B cell (primary cell): ENCODE measurements at regions not wholly inside any gene's neighbourhood (a gene's known extent, or its start where the extent isn't known, plus 50 kb on each side); places are given as distances from the start of the nearest gene placed in this dataset.

Experiments
- ATAC-seq: fragments of 200-7000 bp; cut with Tn5 transposase; one replicate; pipeline ENCODE4 v1.10.0; 2021; ENCODE audit warnings: low read depth, mild to moderate bottlenecking, moderate number of reproducible peaks, moderate library complexity
- CTCF ChIA-PET: fragments of 350-600 bp; sonication (Branson Sonifier 250); formaldehyde crosslinking; loops from one replicate; lab custom pipeline; 2021; ENCODE audit warnings: antibody characterized with exemption, inconsistent platforms; lab: Charles Lee
- POLR2A ChIA-PET: fragments of 350-600 bp; sonication (Branson Sonifier 250); formaldehyde crosslinking; loops from one replicate; lab custom pipeline; 2021; ENCODE audit warnings: antibody characterized with exemption; lab: Charles Lee
- DNase-seq: peaks from one replicate; pipeline ENCODE4 v3.0.0; 2013
- H2AFZ ChIP-seq: 2 replicates; pipeline ENCODE4 v1.6.1; 2012; ENCODE audit warnings: mild to moderate bottlenecking, low read depth, low read length; ENCODE audit not compliant: insufficient read depth, poor library complexity, severe bottlenecking
- H3K27ac ChIP-seq, 2 donors: 1 replicate in 1 of 2; 2 replicates in 1 of 2; pipeline ENCODE4 v1.5.1; 2012 to 2013; ENCODE audit warnings: low read length in 2 of 2, mild to moderate bottlenecking in 2 of 2, moderate library complexity in 1 of 2
- H3K27me3 ChIP-seq, 4 experiments: fragments of 200-600 bp in 1 of 4; sonication (generic) in 1 of 4; replicated peaks in 1 of 4; 1 replicate in 2 of 4; 2 replicates in 2 of 4; pipeline versions ENCODE4 v1.6.1 to v1.7.0; 2013 to 2016; ENCODE audit warnings: low read length in 3 of 4, mild to moderate bottlenecking in 2 of 4, mixed read lengths in 1 of 4, moderate library complexity in 1 of 4; ENCODE audit not compliant: insufficient read depth in 4 of 4, control insufficient read depth in 3 of 4; ENCODE audit errors: control extremely low read depth in 1 of 4
- H3K36me3 ChIP-seq, 2 experiments: replicated peaks in 1 of 2; 1 replicate in 1 of 2; 2 replicates in 1 of 2; pipeline versions ENCODE4 v1.6.1 to v1.7.1; 2013; ENCODE audit warnings: low read length in 1 of 2; ENCODE audit not compliant: insufficient read depth in 2 of 2, control insufficient read depth in 1 of 2; ENCODE audit errors: control extremely low read depth in 1 of 2, extremely low read depth in 1 of 2
- H3K4me1 ChIP-seq, 2 donors: fragments of 200-600 bp in 1 of 2; sonication (generic) in 1 of 2; 1 replicate in 1 of 2; 2 replicates in 1 of 2; pipeline versions ENCODE4 v1.5.1 to v1.6.1; 2013 to 2017; ENCODE audit warnings: low read length in 2 of 2; ENCODE audit not compliant: control insufficient read depth in 2 of 2, insufficient read depth in 2 of 2
- H3K4me2 ChIP-seq: replicated peaks from 2 replicates; pipeline ENCODE3; 2012; ENCODE audit warnings: mild to moderate bottlenecking, low read depth, low read length; ENCODE audit not compliant: poor library complexity, severe bottlenecking
- H3K4me3 ChIP-seq, 5 experiments: fragments of 200-600 bp in 1 of 5; sonication (generic) in 1 of 5; 1 replicate in 3 of 5; 2 replicates in 2 of 5; pipeline versions ENCODE4 v1.5.1 to v1.7.0; 2011 to 2016; ENCODE audit warnings: low read length in 4 of 5, mild to moderate bottlenecking in 4 of 5, low read depth in 2 of 5, control low read depth in 1 of 5, moderate library complexity in 1 of 5; ENCODE audit not compliant: insufficient read depth in 1 of 5; ENCODE audit errors: control extremely low read depth in 1 of 5, extremely low read depth in 1 of 5
- H3K79me2 ChIP-seq: fragments of 200-600 bp; sonication (generic); one replicate; pipeline ENCODE4 v1.6.0; 2016; ENCODE audit warnings: low read length; ENCODE audit not compliant: control insufficient read depth, insufficient read depth
- H3K9ac ChIP-seq: fragments of 200-600 bp; sonication (generic); 2 replicates; pipeline ENCODE4 v1.6.1; 2017; ENCODE audit warnings: mild to moderate bottlenecking, low read length, moderate library complexity
- H3K9me3 ChIP-seq, 3 donors: one replicate each; pipeline versions ENCODE4 v1.6.1 to v1.7.1; 2013; ENCODE audit warnings: low read length in 2 of 3; ENCODE audit not compliant: control insufficient read depth in 2 of 3, insufficient read depth in 1 of 3; ENCODE audit errors: control extremely low read depth in 1 of 3
- H4K20me1 ChIP-seq: 2 replicates; pipeline ENCODE4 v1.6.0; 2012; ENCODE audit warnings: mild to moderate bottlenecking, low read length; ENCODE audit not compliant: insufficient read depth, control insufficient read depth, poor library complexity, severe bottlenecking
- H3K27ac Mint-ChIP-seq: one replicate; pipeline ENCODE4 v1.8.0; 2021; ENCODE audit warnings: mixed read lengths
- H3K27me3 Mint-ChIP-seq: one replicate; pipeline ENCODE4 v1.8.0; 2021; ENCODE audit warnings: mixed read lengths
- H3K4me1 Mint-ChIP-seq: one replicate; pipeline ENCODE4 v1.8.0; 2021; ENCODE audit warnings: mixed read lengths
- H3K4me3 Mint-ChIP-seq: one replicate; pipeline ENCODE4 v1.8.0; 2021; ENCODE audit warnings: mixed read lengths
- H3K9me3 Mint-ChIP-seq: one replicate; pipeline ENCODE4 v1.8.0; 2022; ENCODE audit warnings: mixed read lengths; ENCODE audit not compliant: insufficient read depth
- CTCF ChIP-seq: fragments of 200-600 bp; IDR thresholded peaks from one replicate; pipeline ENCODE4 v1.8.0; 2022; ENCODE audit warnings: antibody characterized with exemption, mild to moderate bottlenecking
- EZH2 ChIP-seq: IDR thresholded peaks from 2 replicates; pipeline ENCODE4 v1.6.1; 2012; ENCODE audit warnings: borderline replicate concordance, low read depth, mild to moderate bottlenecking, moderate library complexity, low read length; ENCODE audit not compliant: insufficient read depth, poor library complexity, severe bottlenecking
- WGBS: methylation state at CpG from one replicate; pipeline ENCODE4 v1.1.5; 2013; ENCODE audit warnings: missing lambda C conversion rate; ENCODE audit not compliant: insufficient coverage; 5-methylcytosine and 5-hydroxymethylcytosine counted together
- intact Hi-C: fragments of 100-400 bp; cut with micrococcal nuclease; formaldehyde crosslinking; loops from one replicate; pipeline ENCODE4 v1.10.0; 2022

DNA sequence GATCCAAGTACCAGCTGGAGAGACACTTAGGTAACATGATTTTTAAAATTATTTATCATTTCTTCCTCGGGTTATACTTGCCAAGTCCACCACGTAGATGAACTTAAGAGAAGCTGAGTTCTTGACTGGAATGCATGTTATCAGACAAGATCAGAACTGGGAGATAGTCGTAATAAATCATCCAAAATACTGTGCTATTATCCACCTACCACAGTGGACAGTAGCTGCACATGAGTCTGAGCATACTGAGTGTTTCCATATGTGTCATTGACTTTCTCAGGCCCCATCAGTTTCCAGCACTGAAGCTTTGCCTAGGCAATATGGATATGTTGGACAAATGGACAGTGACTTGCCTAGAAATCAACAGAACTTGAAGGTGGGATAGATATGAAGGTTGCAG lies 77.9 kb upstream of the RRP15 start:
- no peaks in the 10 kb centered on the region for H3K9me3 Mint-ChIP-seq
- ChIA-PET POLR2A (no interaction called here), CTCF (no interaction called here)
- no peaks in the 10 kb centered on the region for H3K4me1 ChIP-seq
- no peak overlapping the region for H3K9ac ChIP-seq
- peaks cover 0 to 3% (median 0%) of the 10 kb centered on the region in 4 experiments for H3K27me3 ChIP-seq
- H4K20me1 ChIP-seq: no peaks in the 10 kb centered on the region
- no peak for ATAC-seq
- H3K27me3 Mint-ChIP-seq: peaks cover 6% of the 10 kb centered on the region
- no peaks in the 10 kb centered on the region for H3K4me1 Mint-ChIP-seq
- H3K36me3 ChIP-seq: no peaks in the 10 kb centered on the region
- intact Hi-C loops: no loop called here
- TF ChIP-seq EZH2: no peak
- no peak overlapping the region for H2AFZ ChIP-seq
- no peaks in the 10 kb centered on the region for H3K9me3 ChIP-seq
- DNase-seq: no peak
- H3K79me2 ChIP-seq: no peaks in the 10 kb centered on the region
- no CpG with 5 or more reads among the region's 3 CpGs for WGBS
- no peak overlapping the region for H3K4me3 Mint-ChIP-seq
- H3K27ac Mint-ChIP-seq: no peak overlapping the region
- H3K4me2 ChIP-seq: no peak overlapping the region
- H3K4me3 ChIP-seq: no peak overlapping the region
- no peak overlapping the region for H3K27ac ChIP-seq

GRCh38 chr1:218209351-218209861 lies 75.7 kb upstream of the RRP15 start:
- H3K4me3 ChIP-seq: no peak overlapping the region
- Mint-ChIP-seq H3K4me3 (no peak overlapping the region), H3K27ac (no peak overlapping the region), H3K9me3 (no peaks in the 10 kb centered on the region), H3K27me3 (peaks cover 15% of the 10 kb centered on the region), H3K4me1 (no peaks in the 10 kb centered on the region)
- no peaks in the 10 kb centered on the region for H3K9me3 ChIP-seq
- ATAC-seq (no peak), DNase-seq (no peak)
- H3K79me2 ChIP-seq: no peaks in the 10 kb centered on the region
- no peaks in the 10 kb centered on the region for H3K4me1 ChIP-seq
- no peak overlapping the region for H3K9ac ChIP-seq
- H3K36me3 ChIP-seq: no peaks in the 10 kb centered on the region
- CTCF ChIA-PET: no interaction called here
- intact Hi-C loops: no loop called here
- H3K27ac ChIP-seq: no peak overlapping the region
- H2AFZ ChIP-seq: no peak overlapping the region
- no peaks in the 10 kb centered on the region for H4K20me1 ChIP-seq
- TF ChIP-seq EZH2 (no peak), CTCF (no peak)
- peaks cover 0 to 3% (median 0%) of the 10 kb centered on the region in 4 experiments for H3K27me3 ChIP-seq
- H3K4me2 ChIP-seq: no peak overlapping the region
- POLR2A ChIA-PET: no interaction called here
- WGBS: no CpG with 5 or more reads among the region's 3 CpGs
